A673 (cell line): ENCODE measurements at regions not wholly inside any gene's neighbourhood (a gene's known extent, or its start where the extent isn't known, plus 50 kb on each side); places are given as distances from the start of the nearest gene placed in this dataset.

Experiments used
- BruUV-seq: library from RNA; stranded (reverse); fragments of 400-500 nt; replicated peaks from 2 replicates; lab custom pipeline; 2021; lab: Mats Ljungman, UMichigan
- CTCF ChIA-PET: fragments of 300-600 bp; sonication (Branson Sonifier 250); formaldehyde crosslinking; loops from one replicate; lab custom pipeline; 2022; ENCODE audit warnings: antibody characterized with exemption; lab: Charles Lee
- POLR2A ChIA-PET: fragments of 300-600 bp; sonication (Branson Sonifier 250); formaldehyde crosslinking; loops from one replicate; lab custom pipeline; 2022; ENCODE audit warnings: antibody characterized with exemption; ENCODE audit not compliant: low non-redundant PET; lab: Charles Lee
- DNase-seq: peaks from one replicate; pipeline ENCODE4 v3.0.0-alpha.2; 2015; ENCODE audit warnings: low spot score
- H3K27ac ChIP-seq: fragments of 200-600 bp; sonication (generic); 2 replicates; pipeline ENCODE4 v1.5.1; 2016; ENCODE audit warnings: mixed run types, low read depth, mild to moderate bottlenecking, mixed read lengths, antibody characterized with exemption, low read length; ENCODE audit not compliant: poor library complexity, severe bottlenecking
- H3K27me3 ChIP-seq: fragments of 200-600 bp; sonication (generic); replicated peaks from 2 replicates; pipeline ENCODE4 v1.6.1; 2017; ENCODE audit warnings: mixed run types, low read depth, mild to moderate bottlenecking, mixed read lengths, antibody characterized with exemption, low read length; ENCODE audit not compliant: insufficient read depth, poor library complexity
- H3K36me3 ChIP-seq: fragments of 200-600 bp; sonication (generic); 2 replicates; pipeline ENCODE4 v1.6.1; 2016; ENCODE audit warnings: mixed run types, mild to moderate bottlenecking, mixed read lengths, antibody characterized with exemption, low read length; ENCODE audit not compliant: insufficient read depth, poor library complexity, severe bottlenecking
- H3K4me1 ChIP-seq: fragments of 200-600 bp; sonication (generic); 2 replicates; pipeline ENCODE4 v1.6.1; 2017; ENCODE audit warnings: mixed run types, mild to moderate bottlenecking, mixed read lengths, antibody characterized with exemption, low read length; ENCODE audit not compliant: insufficient read depth, poor library complexity, severe bottlenecking
- H3K4me3 ChIP-seq: fragments of 200-600 bp; sonication (generic); 2 replicates; pipeline ENCODE4 v1.5.1; 2016; ENCODE audit warnings: low read depth, mixed run types, mild to moderate bottlenecking, mixed read lengths, low read length; ENCODE audit not compliant: poor library complexity, severe bottlenecking
- H3K9me3 ChIP-seq: fragments of 200-600 bp; sonication (generic); 2 replicates; pipeline ENCODE4 v1.6.1; 2016; ENCODE audit warnings: mixed run types, low read depth, mild to moderate bottlenecking, mixed read lengths, antibody characterized with exemption, low read length; ENCODE audit not compliant: poor library complexity, severe bottlenecking
- CTCF ChIP-seq: fragments of 300-800, 200-600 bp; sonication (generic); conservative IDR thresholded peaks from 2 replicates; pipeline ENCODE4 v1.5.1; 2017; ENCODE audit warnings: low read depth, mild to moderate bottlenecking, antibody characterized with exemption, low read length, moderate library complexity, mixed read lengths
- EZH2 ChIP-seq: fragments of 200-600 bp; sonication (generic); IDR thresholded peaks from 2 replicates; pipeline ENCODE4 v1.6.1; 2017; ENCODE audit warnings: borderline replicate concordance, low read depth, mild to moderate bottlenecking, mixed read lengths, antibody characterized with exemption, low read length; ENCODE audit not compliant: poor library complexity, severe bottlenecking
- intact Hi-C: fragments of 100-400 bp; cut with micrococcal nuclease; formaldehyde crosslinking; loops from one replicate; pipeline ENCODE4 v1.10.0; 2022; ENCODE audit not compliant: unreplicated experiment

GRCh38 chr4:36919721-36920120, 324.8 kb upstream of the NWD2 start:
- H3K4me1 ChIP-seq, result no peaks in the 10 kb centered on the region
- intact Hi-C loops, result no loop called here
- CTCF ChIA-PET, result no interaction called here

GRCh38 chr4:36921476-36922216, 322.9 kb upstream of the NWD2 start:
- no peaks in the 10 kb centered on the region for H3K4me1 ChIP-seq

More at GRCh38 chr4:36919721-36920120, 324.8 kb upstream of the NWD2 start:
- Histone ChIP-seq H3K4me3 (no peak overlapping the region), H3K27ac (no peak overlapping the region), H3K27me3 (no peaks in the 10 kb centered on the region), H3K36me3 (no peaks in the 10 kb centered on the region), H3K9me3 (no peaks in the 10 kb centered on the region)
- POLR2A ChIA-PET, result no interaction called here
- DNase-seq, result no peak
- TF ChIP-seq EZH2, result no peak
- no peak for TF ChIP-seq CTCF
- no TSS peak for BruUV-seq

GRCh38 chr4:36930562-36931111, 313.9 kb upstream of the NWD2 start:
- BruUV-seq, result no TSS peak
- H3K9me3 ChIP-seq, result peaks cover 7% of the 10 kb centered on the region
- POLR2A ChIA-PET, result no interaction called here
- no peaks in the 10 kb centered on the region for H3K4me1 ChIP-seq
- no peak overlapping the region for H3K27ac ChIP-seq
- CTCF ChIA-PET, result no interaction called here
- DNase-seq, result no peak
- H3K36me3 ChIP-seq, result no peaks in the 10 kb centered on the region
- no peak overlapping the region for H3K4me3 ChIP-seq
- intact Hi-C loops, result no loop called here
- TF ChIP-seq EZH2, result no peak
- no peak for TF ChIP-seq CTCF
- no peaks in the 10 kb centered on the region for H3K27me3 ChIP-seq

More at GRCh38 chr4:36921476-36922216, 322.9 kb upstream of the NWD2 start:
- Histone ChIP-seq H3K9me3 (no peaks in the 10 kb centered on the region), H3K4me3 (no peak overlapping the region), H3K27ac (no peak overlapping the region), H3K27me3 (no peaks in the 10 kb centered on the region), H3K36me3 (no peaks in the 10 kb centered on the region)
- CTCF ChIA-PET, result no interaction called here
- DNase-seq, result no peak
- no TSS peak for BruUV-seq
- intact Hi-C loops, result no loop called here
- POLR2A ChIA-PET, result no interaction called here
- TF ChIP-seq CTCF (no peak), EZH2 (no peak)
